ENCODE measurements at regions not wholly inside any gene's neighbourhood (a gene's known extent, or its start where the extent isn't known, plus 50 kb on each side); places are given as distances from the start of the nearest gene placed in this dataset.
"Not testable (repeated sequence)": the region's sequence is repeated elsewhere in the genome, so short reads cannot be mapped to it uniquely, and the experiment has no call there.

- Histone ChIP-seq H3K4me3 (no peak overlapping the region), H3K36me3 (no peaks in the 10 kb centered on the region), H3K4me1 (ENCODE audit: low read depth) (peaks cover 15% of the 10 kb centered on the region), H3K27me3 (no peaks in the 10 kb centered on the region), H3K9me3 (ENCODE audit: low read depth) (no peaks in the 10 kb centered on the region), H3K27ac (no peak overlapping the region)
- DNase-seq (ENCODE audit: low read depth in 1 of 2, low spot score in 1 of 2): no peak
- TF ChIP-seq, protein P1, sequence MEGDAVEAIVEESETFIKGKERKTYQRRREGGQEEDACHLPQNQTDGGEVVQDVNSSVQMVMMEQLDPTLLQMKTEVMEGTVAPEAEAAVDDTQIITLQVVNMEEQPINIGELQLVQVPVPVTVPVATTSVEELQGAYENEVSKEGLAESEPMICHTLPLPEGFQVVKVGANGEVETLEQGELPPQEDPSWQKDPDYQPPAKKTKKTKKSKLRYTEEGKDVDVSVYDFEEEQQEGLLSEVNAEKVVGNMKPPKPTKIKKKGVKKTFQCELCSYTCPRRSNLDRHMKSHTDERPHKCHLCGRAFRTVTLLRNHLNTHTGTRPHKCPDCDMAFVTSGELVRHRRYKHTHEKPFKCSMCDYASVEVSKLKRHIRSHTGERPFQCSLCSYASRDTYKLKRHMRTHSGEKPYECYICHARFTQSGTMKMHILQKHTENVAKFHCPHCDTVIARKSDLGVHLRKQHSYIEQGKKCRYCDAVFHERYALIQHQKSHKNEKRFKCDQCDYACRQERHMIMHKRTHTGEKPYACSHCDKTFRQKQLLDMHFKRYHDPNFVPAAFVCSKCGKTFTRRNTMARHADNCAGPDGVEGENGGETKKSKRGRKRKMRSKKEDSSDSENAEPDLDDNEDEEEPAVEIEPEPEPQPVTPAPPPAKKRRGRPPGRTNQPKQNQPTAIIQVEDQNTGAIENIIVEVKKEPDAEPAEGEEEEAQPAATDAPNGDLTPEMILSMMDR (IDR thresholded peaks at IDR 0.05; ENCODE audit: low read depth, low read length): no peak
These were observed 60.9 kb upstream of the TENM4 start for GRCh38 chr11:79501707-79502106.

- not testable (repeated sequence) for H3K27me3 ChIP-seq; H3K27ac ChIP-seq; H3K36me3 ChIP-seq; H3K4me1 ChIP-seq (ENCODE audit: low read depth); H3K4me3 ChIP-seq; H3K9me3 ChIP-seq (ENCODE audit: low read depth); DNase-seq (ENCODE audit: low read depth in 1 of 2, low spot score in 1 of 2)
These were observed 59.1 kb upstream of the TENM4 start for GRCh38 chr11:79499929-79500328.

DNA sequence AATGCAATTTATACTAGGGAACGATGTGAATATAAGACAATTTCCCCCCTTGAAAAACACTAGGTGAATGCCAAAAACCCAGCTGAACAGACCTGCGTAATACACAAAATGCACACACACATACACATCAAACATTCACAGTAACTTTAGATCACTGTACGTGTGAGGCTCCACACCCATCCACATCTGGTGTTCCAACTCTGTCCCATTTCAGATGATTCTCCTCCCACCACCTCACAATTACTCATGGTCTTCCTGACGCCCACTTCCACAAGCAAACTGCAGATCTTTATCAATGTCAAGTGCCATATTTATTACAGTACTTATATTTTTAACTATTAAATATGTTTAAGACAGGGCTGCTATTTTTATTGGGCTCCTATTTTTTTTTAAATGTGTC, 57.8 kb upstream of the TENM4 start:
- H3K4me1 ChIP-seq (ENCODE audit: low read depth): peaks cover 8% of the 10 kb centered on the region
- H3K4me3 ChIP-seq: no peak overlapping the region
- no peaks in the 10 kb centered on the region for H3K36me3 ChIP-seq
- H3K9me3 ChIP-seq (ENCODE audit: low read depth): no peaks in the 10 kb centered on the region
- H3K27ac ChIP-seq: no peak overlapping the region
- DNase-seq (ENCODE audit: low read depth in 1 of 2, low spot score in 1 of 2): no peak
- TF ChIP-seq, protein P1 (IDR thresholded peaks at IDR 0.05; ENCODE audit: low read depth, low read length): no peak
- H3K27me3 ChIP-seq: no peaks in the 10 kb centered on the region

DNA sequence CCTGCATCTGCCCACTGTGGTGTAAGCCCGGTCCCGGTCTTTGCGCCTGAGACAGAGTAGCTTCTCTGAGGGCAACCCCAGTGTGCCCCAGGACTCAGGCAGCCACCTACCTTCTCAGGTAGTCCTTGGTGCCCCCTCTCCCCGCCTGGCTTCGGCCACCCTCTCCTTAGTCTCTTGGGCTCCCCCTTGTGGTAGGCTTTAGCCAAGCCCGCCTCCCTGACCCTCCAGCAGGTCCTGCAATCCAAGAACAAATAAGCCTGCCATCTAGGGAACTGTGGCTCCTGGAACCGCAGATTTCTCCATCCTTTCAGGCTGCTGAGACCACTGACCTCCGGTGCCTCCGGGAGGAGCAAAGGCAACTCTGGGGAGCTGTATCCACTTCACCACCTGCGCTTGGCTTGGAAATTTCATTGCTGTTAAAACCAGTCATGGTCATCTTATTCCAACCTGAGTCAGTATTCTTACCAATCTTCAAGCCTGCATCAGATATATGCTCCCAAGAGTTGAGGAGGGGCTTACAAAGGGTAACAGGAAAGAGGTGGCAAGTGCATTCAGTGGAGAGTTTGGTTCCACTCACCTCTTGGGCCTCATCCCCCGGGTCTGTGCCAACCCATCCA, 52.8 kb upstream of the TENM4 start:
- Histone ChIP-seq H3K36me3 (no peaks in the 10 kb centered on the region), H3K27ac (no peak overlapping the region), H3K4me1 (ENCODE audit: low read depth) (no peaks in the 10 kb centered on the region), H3K27me3 (no peaks in the 10 kb centered on the region), H3K4me3 (no peak overlapping the region), H3K9me3 (ENCODE audit: low read depth) (no peaks in the 10 kb centered on the region)
- peak; percentile 73 to 91 for DNase-seq (ENCODE audit: low read depth in 1 of 2, low spot score in 1 of 2)
- TF ChIP-seq, protein P1 (IDR thresholded peaks at IDR 0.05; ENCODE audit: low read depth, low read length): peak; percentile 96

- H3K4me3 ChIP-seq: no peak overlapping the region
- no peaks in the 10 kb centered on the region for H3K36me3 ChIP-seq
- DNase-seq (ENCODE audit: low read depth in 1 of 2, low spot score in 1 of 2): no peak
- H3K27ac ChIP-seq: no peak overlapping the region
- H3K27me3 ChIP-seq: no peaks in the 10 kb centered on the region
- TF ChIP-seq, protein P1 (IDR thresholded peaks at IDR 0.05; ENCODE audit: low read depth, low read length): no peak
- no peaks in the 10 kb centered on the region for H3K4me1 ChIP-seq (ENCODE audit: low read depth)
- H3K9me3 ChIP-seq (ENCODE audit: low read depth): no peaks in the 10 kb centered on the region
These were observed 51.2 kb upstream of the TENM4 start for GRCh38 chr11:79492008-79492407.
